PC-9 (cell line): ENCODE measurements at regions not wholly inside any gene's neighbourhood (a gene's known extent, or its start where the extent isn't known, plus 50 kb on each side); places are given as distances from the start of the nearest gene placed in this dataset.
"Not testable (repeated sequence)": the region's sequence is repeated elsewhere in the genome, so short reads cannot be mapped to it uniquely, and the experiment has no call there.

Source experiments
- BruUV-seq: library from RNA; stranded (reverse); fragments of 400-500 nt; replicated peaks from 2 replicates; lab custom pipeline; 2021; lab: Mats Ljungman, UMichigan
- CTCF ChIA-PET: fragments of 300-600 bp; sonication (Branson Sonifier 250); formaldehyde crosslinking; loops from one replicate; lab custom pipeline; 2022; ENCODE audit warnings: antibody characterized with exemption; lab: Charles Lee
- POLR2A ChIA-PET: fragments of 300-600 bp; sonication (Branson Sonifier 250); formaldehyde crosslinking; loops from one replicate; lab custom pipeline; 2022; ENCODE audit warnings: antibody characterized with exemption; ENCODE audit not compliant: unreplicated experiment; lab: Charles Lee
- DNase-seq, 2 experiments: peaks; one replicate each; pipeline versions ENCODE4 v3.0.0 to v3.0.0-alpha.2; 2015 to 2022; ENCODE audit warnings: mixed read lengths in 1 of 2
- H2AFZ ChIP-seq: fragments of 200-600 bp; sonication (generic); 2 replicates; pipeline ENCODE4 v1.8.1; 2017; ENCODE audit warnings: antibody characterized with exemption
- H3F3A ChIP-seq: fragments of 200-600 bp; sonication (generic); 2 replicates; pipeline ENCODE4 v1.8.1; 2017; ENCODE audit warnings: antibody characterized with exemption, mild to moderate bottlenecking, low read depth; ENCODE audit not compliant: insufficient read depth
- H3K27ac ChIP-seq: fragments of 200-600 bp; sonication (generic); 2 replicates; pipeline ENCODE4 v1.6.1; 2016; ENCODE audit warnings: mixed run types
- H3K27me3 ChIP-seq: fragments of 200-600 bp; sonication (generic); 2 replicates; pipeline ENCODE4 v1.6.1; 2016; ENCODE audit warnings: low read depth, mixed run types; ENCODE audit not compliant: insufficient read depth
- H3K36me3 ChIP-seq: fragments of 200-600 bp; sonication (generic); 2 replicates; pipeline ENCODE4 v1.6.1; 2016; ENCODE audit warnings: low read depth, mixed run types
- H3K4me1 ChIP-seq: fragments of 200-600 bp; sonication (generic); replicated peaks from 2 replicates; pipeline ENCODE4 v1.6.1; 2016; ENCODE audit warnings: mixed run types; ENCODE audit not compliant: insufficient read depth
- H3K4me2 ChIP-seq: fragments of 200-600 bp; sonication (generic); 2 replicates; pipeline ENCODE4 v1.6.1; 2017; ENCODE audit warnings: mixed run types
- H3K4me3 ChIP-seq: fragments of 200-600 bp; sonication (generic); 2 replicates; pipeline ENCODE4 v1.6.1; 2016; ENCODE audit warnings: mixed run types
- H3K79me2 ChIP-seq: fragments of 200-600 bp; sonication (generic); 2 replicates; pipeline ENCODE4 v1.6.1; 2017; ENCODE audit warnings: low read depth, mixed run types
- H3K9me2 ChIP-seq: fragments of 200-600 bp; sonication (generic); 2 replicates; pipeline ENCODE4 v1.8.1; 2017; ENCODE audit warnings: mild to moderate bottlenecking; ENCODE audit not compliant: insufficient read depth
- H3K9me3 ChIP-seq: fragments of 200-600 bp; sonication (generic); 2 replicates; pipeline ENCODE4 v1.8.1; 2016; ENCODE audit warnings: low read depth; ENCODE audit not compliant: insufficient read depth
- H4K20me1 ChIP-seq: fragments of 200-600 bp; sonication (generic); 2 replicates; pipeline ENCODE4 v1.8.1; 2017; ENCODE audit not compliant: insufficient read depth
- intact Hi-C: fragments of 100-400 bp; cut with micrococcal nuclease; formaldehyde crosslinking; loops from one replicate; pipeline ENCODE4 v1.10.0; 2022; ENCODE audit not compliant: unreplicated experiment

DNA sequence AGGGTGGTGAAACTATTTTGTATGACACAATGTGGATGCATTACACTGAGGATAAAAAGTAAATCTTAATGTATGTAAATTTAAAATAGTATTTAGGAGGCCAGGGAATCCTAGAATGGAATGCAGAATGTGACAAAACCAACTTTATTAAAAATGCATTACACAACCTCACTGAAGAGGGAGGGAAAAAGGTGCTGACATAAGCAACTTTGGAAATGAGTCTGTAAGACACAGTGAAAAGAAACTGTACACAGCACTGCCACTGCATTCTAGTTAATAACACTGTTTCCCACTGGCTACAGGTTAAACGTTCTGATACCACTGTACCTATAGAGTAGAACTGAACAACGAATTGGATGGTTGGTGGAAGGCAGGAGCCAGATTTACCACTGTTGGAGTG is 308.8 kb upstream of the DPP6 start:
- H3K27ac ChIP-seq, H3K4me2 ChIP-seq, POLR2A ChIA-PET, intact Hi-C loops, H4K20me1 ChIP-seq, H2AFZ ChIP-seq, BruUV-seq, H3K9me2 ChIP-seq, H3K79me2 ChIP-seq, H3K4me3 ChIP-seq, H3K4me1 ChIP-seq, H3F3A ChIP-seq, DNase-seq, H3K27me3 ChIP-seq, H3K9me3 ChIP-seq, H3K36me3 ChIP-seq, CTCF ChIA-PET: not testable (repeated sequence)

DNA sequence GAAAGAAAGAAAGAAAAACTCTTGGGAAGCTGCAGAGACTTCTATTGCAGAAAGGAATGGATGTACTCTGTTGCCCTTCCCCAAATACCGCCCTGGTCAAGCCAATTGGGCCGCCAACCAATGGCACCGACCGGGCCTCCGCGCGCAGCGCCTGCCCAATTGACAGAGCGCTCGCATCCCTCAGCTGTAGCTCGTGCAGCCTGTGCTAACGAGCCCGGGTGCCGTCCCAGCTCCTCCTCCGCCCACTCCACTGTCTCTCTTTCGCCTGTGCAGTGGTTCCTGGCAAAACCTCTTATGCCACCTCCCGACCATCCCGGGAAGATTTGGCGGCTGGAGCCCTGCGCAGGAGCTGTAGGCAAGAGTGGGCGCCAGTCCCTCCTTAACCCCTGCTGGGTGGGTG is 304.2 kb upstream of the DPP6 start:
- H3K79me2 ChIP-seq, CTCF ChIA-PET, H4K20me1 ChIP-seq, H3K4me1 ChIP-seq, H3K36me3 ChIP-seq, H3K4me3 ChIP-seq, H3K27ac ChIP-seq, H3K9me3 ChIP-seq, H3K9me2 ChIP-seq, H2AFZ ChIP-seq, POLR2A ChIA-PET, H3K4me2 ChIP-seq, H3K27me3 ChIP-seq, H3F3A ChIP-seq, BruUV-seq, intact Hi-C loops, DNase-seq: not testable (repeated sequence)

DNA sequence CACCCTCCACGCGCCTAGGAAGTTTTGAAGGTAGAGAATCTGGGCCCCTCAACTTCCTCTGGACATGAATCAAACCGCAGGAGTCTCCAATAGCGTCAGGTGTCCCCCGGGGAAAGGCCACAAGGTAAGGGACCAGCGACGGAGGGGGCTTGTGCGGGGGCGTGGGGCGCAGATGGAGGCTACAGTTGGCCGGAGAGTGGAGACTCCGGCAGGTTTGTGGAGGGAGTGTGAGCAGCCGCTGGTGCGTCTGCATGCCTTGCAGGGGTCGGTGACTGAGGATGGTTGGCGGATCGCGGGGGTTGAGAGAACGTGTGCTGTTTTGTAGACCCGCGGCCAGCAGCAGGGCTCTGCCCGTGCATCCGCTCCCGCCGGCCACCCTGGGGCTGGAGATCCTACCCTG is 303.3 kb upstream of the DPP6 start:
- H3K4me3 ChIP-seq, POLR2A ChIA-PET, H3K9me3 ChIP-seq, H3K4me1 ChIP-seq, H3F3A ChIP-seq, H3K27ac ChIP-seq, BruUV-seq, CTCF ChIA-PET, H3K9me2 ChIP-seq, DNase-seq, intact Hi-C loops, H4K20me1 ChIP-seq, H2AFZ ChIP-seq, H3K4me2 ChIP-seq, H3K27me3 ChIP-seq, H3K36me3 ChIP-seq, H3K79me2 ChIP-seq: not testable (repeated sequence)

DNA sequence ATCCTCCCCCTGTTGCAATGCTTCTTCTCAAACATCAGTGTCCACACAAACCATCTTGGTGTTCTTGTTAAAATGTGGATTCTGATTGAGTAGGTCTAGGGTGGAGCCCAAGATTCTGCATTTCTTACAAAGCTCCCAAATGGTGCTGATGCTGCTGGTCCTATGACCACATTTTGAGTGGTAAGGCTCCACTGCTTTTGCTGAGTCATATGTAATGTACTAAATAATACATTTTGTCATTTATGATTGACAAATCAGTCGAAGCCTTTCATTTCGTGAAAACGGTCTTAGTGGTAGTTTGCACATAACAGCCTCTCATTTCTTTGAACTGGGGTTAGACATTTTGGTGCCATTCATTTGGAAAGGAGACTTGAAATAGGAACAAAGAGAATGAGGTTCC is 286.3 kb upstream of the DPP6 start:
- H3K4me2 ChIP-seq, H3K4me1 ChIP-seq, H3K36me3 ChIP-seq, POLR2A ChIA-PET, H3K79me2 ChIP-seq, H3K4me3 ChIP-seq, H4K20me1 ChIP-seq, CTCF ChIA-PET, intact Hi-C loops, DNase-seq, BruUV-seq, H3K27ac ChIP-seq, H3F3A ChIP-seq, H2AFZ ChIP-seq, H3K9me3 ChIP-seq, H3K9me2 ChIP-seq: not testable (repeated sequence)
- peaks cover 16% of the 10 kb centered on the region for H3K27me3 ChIP-seq

DNA sequence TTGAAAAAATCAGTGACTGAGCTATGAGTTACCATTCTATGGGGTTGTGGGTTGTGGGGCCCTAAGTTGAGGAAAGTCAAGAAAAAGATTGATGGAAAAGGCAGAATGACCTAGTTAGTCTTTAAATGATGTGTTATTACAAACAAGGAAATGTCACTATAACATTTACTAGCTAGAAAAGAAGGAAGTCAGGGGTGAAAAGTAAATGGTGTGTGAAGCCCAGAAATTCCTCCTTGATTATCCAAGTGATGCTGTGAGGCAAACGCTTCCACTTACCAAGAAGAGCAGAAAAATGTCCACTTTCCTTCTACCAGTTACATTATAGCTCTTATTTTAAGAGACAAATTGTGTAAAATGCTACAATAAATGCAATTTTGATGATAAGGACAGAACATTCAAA is 285.3 kb upstream of the DPP6 start:
- H3K27me3 ChIP-seq = peaks cover 16% of the 10 kb centered on the region
- H3F3A ChIP-seq, H3K9me3 ChIP-seq, DNase-seq, CTCF ChIA-PET, H3K4me1 ChIP-seq, POLR2A ChIA-PET, H3K9me2 ChIP-seq, H2AFZ ChIP-seq, intact Hi-C loops, H3K27ac ChIP-seq, H3K79me2 ChIP-seq, H4K20me1 ChIP-seq, H3K36me3 ChIP-seq, H3K4me2 ChIP-seq, BruUV-seq, H3K4me3 ChIP-seq: not testable (repeated sequence)
